HEK293 (cell line): ENCODE measurements at regions not wholly inside any gene's neighbourhood (a gene's known extent, or its start where the extent isn't known, plus 50 kb on each side); places are given as distances from the start of the nearest gene placed in this dataset.

ENCODE experiments used
- CTCF ChIP-seq: fragments of 450-650 bp; formaldehyde crosslinking; IDR thresholded peaks from 2 replicates; pipeline ENCODE4 v1.5.1; 2016; ENCODE audit warnings: missing biosample characterization, missing genetic modification characterization
- KLF8 ChIP-seq: fragments of 450-650 bp; formaldehyde crosslinking; IDR thresholded peaks from 2 replicates; pipeline ENCODE4 v1.5.1; 2016; ENCODE audit warnings: missing biosample characterization, missing genetic modification characterization
- SCRT2 ChIP-seq: fragments of 450-650 bp; formaldehyde crosslinking; IDR thresholded peaks from 2 replicates; pipeline ENCODE4 v1.5.1; 2016; ENCODE audit warnings: missing biosample characterization, missing genetic modification characterization
- TSHZ1 ChIP-seq: fragments of 450-650 bp; formaldehyde crosslinking; IDR thresholded peaks from 2 replicates; pipeline ENCODE4 v1.5.1; 2016; ENCODE audit warnings: missing biosample characterization, missing genetic modification characterization, borderline replicate concordance
- ZBTB49 ChIP-seq: fragments of 450-650 bp; formaldehyde crosslinking; IDR thresholded peaks from 2 replicates; pipeline ENCODE4 v1.5.1; 2016; ENCODE audit warnings: missing biosample characterization, missing genetic modification characterization, low read depth
- ZNF138 ChIP-seq: fragments of 450-650 bp; formaldehyde crosslinking; IDR thresholded peaks from 2 replicates; pipeline ENCODE4 v1.5.1; 2016; ENCODE audit warnings: missing biosample characterization, missing genetic modification characterization, borderline replicate concordance
- ZNF391 ChIP-seq: fragments of 450-650 bp; formaldehyde crosslinking; IDR thresholded peaks from 2 replicates; pipeline ENCODE4 v1.5.1; 2016; ENCODE audit warnings: low read depth, missing biosample characterization, missing genetic modification characterization, borderline replicate concordance

- no peak for TF ChIP-seq CTCF (tag by site-specific recombination)
- TF ChIP-seq ZNF391 (tag by site-specific recombination) = no peak
- no peak for TF ChIP-seq KLF8 (tag by site-specific recombination)
- no peak for TF ChIP-seq ZBTB49 (tag by site-specific recombination)
- TF ChIP-seq ZNF138 = no peak
- TF ChIP-seq TSHZ1 (tag by site-specific recombination) = no peak
- no peak for TF ChIP-seq SCRT2 (tag by site-specific recombination)
Observed at GRCh38 chr20:11041396-11041795, 367.6 kb upstream of the JAG1 start.
